ENCODE measurements at regions not wholly inside any gene's neighbourhood (a gene's known extent, or its start where the extent isn't known, plus 50 kb on each side); places are given as distances from the start of the nearest gene placed in this dataset.
A peak's percentile ranks its signal among the peaks of the same experiment; 100 is the strongest.
"Not testable (repeated sequence)": the region's sequence is repeated elsewhere in the genome, so short reads cannot be mapped to it uniquely, and the experiment has no call there.

DNA sequence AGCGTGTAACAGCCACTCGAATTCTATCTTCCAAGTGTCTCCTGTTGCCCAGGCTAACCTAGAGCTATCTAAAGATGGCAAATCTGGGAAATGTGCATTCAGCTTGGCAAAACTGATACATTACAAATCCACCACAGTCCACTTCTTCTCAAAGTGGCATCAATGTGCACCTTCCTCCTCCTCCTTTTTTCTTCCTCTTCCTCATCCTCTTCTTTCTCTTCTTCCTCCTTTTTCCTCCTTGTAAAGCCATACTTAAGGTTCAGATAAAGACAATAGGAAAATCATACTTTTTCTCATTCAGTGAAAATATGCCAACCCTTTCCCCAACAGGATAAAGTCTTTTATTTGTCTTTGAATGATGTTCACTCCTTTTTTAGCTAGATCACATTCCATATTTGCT lies 79.2 kb downstream of the PPIAL4G start:
- not testable (repeated sequence) for H3K27me3 ChIP-seq (ENCODE audit: control insufficient read depth in 1 of 2, insufficient read depth in 2 of 2, low read length in 2 of 2); H3K4me3 ChIP-seq (ENCODE audit: low read depth in 1 of 2, low read length in 2 of 2); H3K9me3 ChIP-seq (ENCODE audit: control insufficient read depth in 2 of 2, insufficient read depth in 1 of 2, low read depth in 1 of 2, low read length in 1 of 2); H3K27ac ChIP-seq (ENCODE audit: low read depth in 2 of 2, low read length in 1 of 2); H3K4me1 ChIP-seq (ENCODE audit: control insufficient read depth in 2 of 2, insufficient read depth in 2 of 2, low read length in 1 of 2); H3K36me3 ChIP-seq (ENCODE audit: control insufficient read depth in 2 of 2, insufficient read depth in 2 of 2, low read length in 1 of 2)
- WGBS, 2 donors, result 87 to 96% methylated on average over 2 of the region's 2 CpGs

GRCh38 chr1:148403085-148403456 lies 80.0 kb downstream of the PPIAL4G start:
- 37 to 38% methylated on average over 3 to 4 of the region's 7 CpGs for WGBS, 2 donors
- H3K4me3 ChIP-seq (ENCODE audit: low read depth in 1 of 2, low read length in 2 of 2), result peak overlapping the region in 1 of 2 donors; percentile 62
- H3K4me1 ChIP-seq (ENCODE audit: control insufficient read depth in 2 of 2, insufficient read depth in 2 of 2, low read length in 1 of 2); H3K27ac ChIP-seq (ENCODE audit: low read depth in 2 of 2, low read length in 1 of 2); H3K36me3 ChIP-seq (ENCODE audit: control insufficient read depth in 2 of 2, insufficient read depth in 2 of 2, low read length in 1 of 2); H3K9me3 ChIP-seq (ENCODE audit: control insufficient read depth in 2 of 2, insufficient read depth in 1 of 2, low read depth in 1 of 2, low read length in 1 of 2); H3K27me3 ChIP-seq (ENCODE audit: control insufficient read depth in 1 of 2, insufficient read depth in 2 of 2, low read length in 2 of 2): not testable (repeated sequence)

GRCh38 chr1:148402152-148403084 lies 80.7 kb downstream of the PPIAL4G start:
- peak overlapping the region; percentile 66 to 71 for H3K27ac ChIP-seq (ENCODE audit: low read depth in 2 of 2, low read length in 1 of 2)
- H3K4me1 ChIP-seq (ENCODE audit: control insufficient read depth in 2 of 2, insufficient read depth in 2 of 2, low read length in 1 of 2), result not testable (repeated sequence)
- 1% methylated on average over 43 to 45 of the region's 45 CpGs for WGBS, 2 donors

DNA sequence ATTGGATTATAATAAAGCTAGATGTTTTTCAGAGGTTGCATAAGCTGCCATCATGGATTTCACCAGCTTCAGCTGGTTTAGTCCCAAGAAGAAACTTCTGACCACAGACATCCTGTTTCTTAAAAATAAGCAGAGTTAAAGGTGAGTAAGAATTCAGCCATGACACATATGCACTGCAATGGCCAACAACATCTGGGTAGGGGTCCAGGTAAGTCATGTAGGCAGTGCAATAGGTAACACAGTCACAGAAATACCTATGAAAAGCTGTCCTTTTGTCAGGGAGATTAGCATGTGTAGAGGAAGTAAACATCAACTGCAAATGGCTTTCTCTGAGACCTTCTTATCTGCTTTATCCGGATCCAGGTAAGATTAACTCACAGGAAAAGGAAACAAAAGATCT lies 85.6 kb downstream of the PPIAL4G start:
- H3K4me3 ChIP-seq (ENCODE audit: low read depth in 1 of 2, low read length in 2 of 2); H3K27me3 ChIP-seq (ENCODE audit: control insufficient read depth in 1 of 2, insufficient read depth in 2 of 2, low read length in 2 of 2); H3K27ac ChIP-seq (ENCODE audit: low read depth in 2 of 2, low read length in 1 of 2); H3K36me3 ChIP-seq (ENCODE audit: control insufficient read depth in 2 of 2, insufficient read depth in 2 of 2, low read length in 1 of 2); H3K9me3 ChIP-seq (ENCODE audit: control insufficient read depth in 2 of 2, insufficient read depth in 1 of 2, low read depth in 1 of 2, low read length in 1 of 2); H3K4me1 ChIP-seq (ENCODE audit: control insufficient read depth in 2 of 2, insufficient read depth in 2 of 2, low read length in 1 of 2): not testable (repeated sequence)
- WGBS, 2 donors, result 25 to 47% methylated on average over 1 of the region's 1 CpG

More at GRCh38 chr1:148402152-148403084, 80.7 kb downstream of the PPIAL4G start:
- not testable (repeated sequence) for H3K36me3 ChIP-seq (ENCODE audit: control insufficient read depth in 2 of 2, insufficient read depth in 2 of 2, low read length in 1 of 2); H3K27me3 ChIP-seq (ENCODE audit: control insufficient read depth in 1 of 2, insufficient read depth in 2 of 2, low read length in 2 of 2); H3K9me3 ChIP-seq (ENCODE audit: control insufficient read depth in 2 of 2, insufficient read depth in 1 of 2, low read depth in 1 of 2, low read length in 1 of 2)
- peak overlapping the region; percentile 61 to 62 for H3K4me3 ChIP-seq (ENCODE audit: low read depth in 1 of 2, low read length in 2 of 2)

GRCh38 chr1:148392505-148392904 lies 90.6 kb downstream of the PPIAL4G start:
- H3K27ac ChIP-seq (ENCODE audit: low read depth in 2 of 2, low read length in 1 of 2); H3K4me3 ChIP-seq (ENCODE audit: low read depth in 1 of 2, low read length in 2 of 2); H3K4me1 ChIP-seq (ENCODE audit: control insufficient read depth in 2 of 2, insufficient read depth in 2 of 2, low read length in 1 of 2); H3K9me3 ChIP-seq (ENCODE audit: control insufficient read depth in 2 of 2, insufficient read depth in 1 of 2, low read depth in 1 of 2, low read length in 1 of 2); H3K36me3 ChIP-seq (ENCODE audit: control insufficient read depth in 2 of 2, insufficient read depth in 2 of 2, low read length in 1 of 2); H3K27me3 ChIP-seq (ENCODE audit: control insufficient read depth in 1 of 2, insufficient read depth in 2 of 2, low read length in 2 of 2): not testable (repeated sequence)
- WGBS, 2 donors, result 93 to 100% methylated on average over 2 of the region's 2 CpGs

DNA sequence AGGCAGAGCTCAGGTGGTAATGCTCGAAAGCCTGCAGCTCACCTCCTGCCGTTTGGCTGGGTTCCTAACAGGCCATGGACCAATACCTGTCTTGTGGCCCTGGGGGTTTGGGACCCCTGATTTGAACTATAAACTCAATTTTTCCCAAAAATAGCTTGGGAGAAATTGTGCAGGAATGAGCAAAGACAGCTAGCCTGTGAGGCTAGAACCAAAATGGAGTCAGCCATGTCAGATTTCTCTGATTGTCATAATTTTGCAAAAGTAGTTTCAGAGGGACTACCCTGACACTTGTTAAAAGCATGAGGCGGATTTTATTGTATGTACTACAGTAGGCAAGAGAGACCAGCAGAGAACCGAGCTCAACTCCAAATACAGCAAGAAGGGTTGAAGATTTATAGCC lies 91.8 kb downstream of the PPIAL4G start:
- not testable (repeated sequence) for H3K4me1 ChIP-seq (ENCODE audit: control insufficient read depth in 2 of 2, insufficient read depth in 2 of 2, low read length in 1 of 2); H3K36me3 ChIP-seq (ENCODE audit: control insufficient read depth in 2 of 2, insufficient read depth in 2 of 2, low read length in 1 of 2); H3K27ac ChIP-seq (ENCODE audit: low read depth in 2 of 2, low read length in 1 of 2); H3K27me3 ChIP-seq (ENCODE audit: control insufficient read depth in 1 of 2, insufficient read depth in 2 of 2, low read length in 2 of 2); H3K9me3 ChIP-seq (ENCODE audit: control insufficient read depth in 2 of 2, insufficient read depth in 1 of 2, low read depth in 1 of 2, low read length in 1 of 2); H3K4me3 ChIP-seq (ENCODE audit: low read depth in 1 of 2, low read length in 2 of 2)
- WGBS, 2 donors, result 83 to 88% methylated on average over 4 of the region's 4 CpGs

GRCh38 chr1:148389027-148389339 lies 94.1 kb downstream of the PPIAL4G start:
- Histone ChIP-seq H3K9me3 (ENCODE audit: control insufficient read depth in 2 of 2, insufficient read depth in 1 of 2, low read depth in 1 of 2, low read length in 1 of 2) (no peaks in the 10 kb centered on the region), H3K27me3 (ENCODE audit: control insufficient read depth in 1 of 2, insufficient read depth in 2 of 2, low read length in 2 of 2) (no peaks in the 10 kb centered on the region), H3K4me3 (ENCODE audit: low read depth in 1 of 2, low read length in 2 of 2) (peak overlapping the region; percentile 45 to 60), H3K27ac (ENCODE audit: low read depth in 2 of 2, low read length in 1 of 2) (peak overlapping the region; percentile 90 to 98), H3K4me1 (ENCODE audit: control insufficient read depth in 2 of 2, insufficient read depth in 2 of 2, low read length in 1 of 2) (no peaks in the 10 kb centered on the region), H3K36me3 (ENCODE audit: control insufficient read depth in 2 of 2, insufficient read depth in 2 of 2, low read length in 1 of 2) (no peaks in the 10 kb centered on the region)
- 24 to 27% methylated on average over 6 of the region's 6 CpGs for WGBS, 2 donors

DNA sequence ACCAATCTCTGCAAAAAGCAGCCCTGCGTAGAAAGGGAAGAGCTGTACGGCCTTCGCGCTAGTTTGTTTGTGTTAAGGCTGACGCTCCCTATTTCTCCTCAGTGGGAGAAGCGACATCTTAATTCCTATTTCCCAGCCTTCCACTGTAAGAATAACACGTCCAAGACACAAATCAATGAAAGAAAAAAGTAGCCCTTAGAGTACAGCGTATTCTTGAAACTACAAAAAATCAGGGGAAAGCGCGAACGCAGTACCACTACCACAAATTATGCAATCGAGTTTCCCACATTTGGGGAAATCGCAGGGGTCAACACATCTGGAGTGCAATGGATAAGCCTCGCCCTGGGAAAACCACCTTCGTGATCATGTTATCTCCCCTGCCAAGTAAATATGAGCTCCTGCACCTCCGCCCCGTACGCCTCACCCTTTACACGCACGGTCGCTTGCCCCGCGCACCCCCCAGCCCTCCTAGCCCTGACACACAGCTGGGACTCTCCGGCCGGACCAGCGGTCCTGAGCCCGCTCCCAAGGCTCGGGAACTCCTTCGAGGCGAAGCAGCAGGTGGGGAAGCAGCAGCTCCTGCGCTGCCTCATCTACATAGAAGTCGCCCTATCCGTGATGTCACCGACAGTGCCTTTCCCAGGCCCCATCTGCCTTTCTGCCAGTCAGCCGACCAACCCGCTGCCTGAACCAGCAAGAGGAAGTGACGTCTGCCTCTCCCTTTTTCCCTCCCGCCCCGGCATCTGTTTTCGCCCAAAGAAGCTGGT lies 94.7 kb downstream of the PPIAL4G start:
- Histone ChIP-seq H3K4me3 (ENCODE audit: low read depth in 1 of 2, low read length in 2 of 2) (peak overlapping the region; percentile 45 to 60), H3K9me3 (ENCODE audit: control insufficient read depth in 2 of 2, insufficient read depth in 1 of 2, low read depth in 1 of 2, low read length in 1 of 2) (no peaks in the 10 kb centered on the region), H3K36me3 (ENCODE audit: control insufficient read depth in 2 of 2, insufficient read depth in 2 of 2, low read length in 1 of 2) (no peaks in the 10 kb centered on the region), H3K27ac (ENCODE audit: low read depth in 2 of 2, low read length in 1 of 2) (peak overlapping the region; percentile 90 to 98), H3K4me1 (ENCODE audit: control insufficient read depth in 2 of 2, insufficient read depth in 2 of 2, low read length in 1 of 2) (no peaks in the 10 kb centered on the region), H3K27me3 (ENCODE audit: control insufficient read depth in 1 of 2, insufficient read depth in 2 of 2, low read length in 2 of 2) (no peaks in the 10 kb centered on the region)
- WGBS, 2 donors, result 5 to 9% methylated on average over 40 of the region's 40 CpGs

DNA sequence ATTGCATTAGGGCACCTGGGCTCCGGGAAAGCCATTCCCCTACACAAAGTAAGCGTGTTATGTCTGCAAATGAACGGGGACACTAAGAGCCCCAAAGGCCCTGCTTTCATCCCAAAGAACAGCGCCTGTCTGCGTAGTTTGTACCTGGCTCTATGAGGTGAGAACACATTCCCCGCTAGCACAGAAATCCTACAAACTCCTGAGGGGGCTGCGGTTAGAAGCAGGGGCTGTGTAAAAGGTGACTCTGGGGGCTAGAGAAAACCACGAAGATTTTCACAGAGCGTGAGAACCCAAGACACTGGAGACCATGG lies 95.2 kb downstream of the PPIAL4G start:
- H3K27me3 ChIP-seq (ENCODE audit: control insufficient read depth in 1 of 2, insufficient read depth in 2 of 2, low read length in 2 of 2); H3K4me1 ChIP-seq (ENCODE audit: control insufficient read depth in 2 of 2, insufficient read depth in 2 of 2, low read length in 1 of 2); H3K4me3 ChIP-seq (ENCODE audit: low read depth in 1 of 2, low read length in 2 of 2); H3K9me3 ChIP-seq (ENCODE audit: control insufficient read depth in 2 of 2, insufficient read depth in 1 of 2, low read depth in 1 of 2, low read length in 1 of 2); H3K36me3 ChIP-seq (ENCODE audit: control insufficient read depth in 2 of 2, insufficient read depth in 2 of 2, low read length in 1 of 2): not testable (repeated sequence)
- WGBS, 2 donors, result 61 to 66% methylated on average over 9 of the region's 9 CpGs
- H3K27ac ChIP-seq (ENCODE audit: low read depth in 2 of 2, low read length in 1 of 2), result peak overlapping the region; percentile 90 to 98
